ENCODE measurements at regions not wholly inside any gene's neighbourhood (a gene's known extent, or its start where the extent isn't known, plus 50 kb on each side); places are given as distances from the start of the nearest gene placed in this dataset.

- POLR2A ChIA-PET (ENCODE audit: unreplicated experiment), result no interaction called here
- intact Hi-C loops (cut with micrococcal nuclease), result no loop called here
- ATAC-seq, result peak; percentile 77
Measured at GRCh38 chr1:219266524-219266923, 92.8 kb downstream of the LYPLAL1 start.

GRCh38 chr1:219265026-219265515 is 91.4 kb downstream of the LYPLAL1 start:
- no peaks in the 10 kb centered on the region for H3K9me3 ChIP-seq (ENCODE audit: low read length)
- no TSS peak for BruUV-seq (replicated peaks)
- no peak overlapping the region for H3K4me2 ChIP-seq (ENCODE audit: low read length)
- ChIA-PET CTCF (no interaction called here), POLR2A (ENCODE audit: unreplicated experiment) (no interaction called here)
- H3K79me2 ChIP-seq (ENCODE audit: low read length), result no peaks in the 10 kb centered on the region
- no peak overlapping the region for H3K27ac ChIP-seq (ENCODE audit: low read length)
- no peaks in the 10 kb centered on the region for H3K9me2 ChIP-seq (replicated peaks; ENCODE audit: low read length)
- peaks cover 9% of the 10 kb centered on the region; the same call in 1 of the 2 replicates for H3K4me1 ChIP-seq (ENCODE audit: insufficient read depth, low read length)
- no peaks in the 10 kb centered on the region for H3K27me3 ChIP-seq (ENCODE audit: low read length)
- H2AFZ ChIP-seq (ENCODE audit: low read length), result no peak overlapping the region
- H4K20me1 ChIP-seq (ENCODE audit: low read length), result no peaks in the 10 kb centered on the region
- no peaks in the 10 kb centered on the region for H3K36me3 ChIP-seq (ENCODE audit: low read depth, low read length)
- DNase-seq, result no peak
- H3K4me3 ChIP-seq (ENCODE audit: low read length), result no peak overlapping the region
- no peak for ATAC-seq
- no peak overlapping the region for H3K9ac ChIP-seq (ENCODE audit: low read length)
- intact Hi-C loops (cut with micrococcal nuclease), result no loop called here
- H3F3A ChIP-seq (ENCODE audit: low read length, unreplicated experiment), result no peaks in the 10 kb centered on the region
- TF ChIP-seq EZH2phosphoT487 (IDR thresholded peaks at IDR 0.05; ENCODE audit: borderline replicate concordance, low read length), result no peak

More at GRCh38 chr1:219266524-219266923, 92.8 kb downstream of the LYPLAL1 start:
- Histone ChIP-seq H3K79me2 (ENCODE audit: low read length) (no peaks in the 10 kb centered on the region), H4K20me1 (ENCODE audit: low read length) (no peaks in the 10 kb centered on the region), H3K4me1 (ENCODE audit: insufficient read depth, low read length) (peaks cover 14% of the 10 kb centered on the region), H3K9me2 (replicated peaks; ENCODE audit: low read length) (no peaks in the 10 kb centered on the region), H3K4me2 (ENCODE audit: low read length) (no peak overlapping the region), H3K36me3 (ENCODE audit: low read depth, low read length) (no peaks in the 10 kb centered on the region), H3K9me3 (ENCODE audit: low read length) (no peaks in the 10 kb centered on the region), H3K4me3 (ENCODE audit: low read length) (no peak overlapping the region), H2AFZ (ENCODE audit: low read length) (no peak overlapping the region), H3K27ac (ENCODE audit: low read length) (no peak overlapping the region), H3F3A (ENCODE audit: low read length, unreplicated experiment) (no peaks in the 10 kb centered on the region), H3K27me3 (ENCODE audit: low read length) (no peaks in the 10 kb centered on the region), H3K9ac (ENCODE audit: low read length) (no peak overlapping the region)
- TF ChIP-seq EZH2phosphoT487 (IDR thresholded peaks at IDR 0.05; ENCODE audit: borderline replicate concordance, low read length), result no peak
- TF ChIP-seq CTCF (conservative IDR thresholded peaks at IDR 0.05; ENCODE audit: low read depth, low read length), result no peak
- no peak for TF ChIP-seq EZH2 (IDR thresholded peaks at IDR 0.05; ENCODE audit: low read length, unreplicated experiment)
- no TSS peak for BruUV-seq (replicated peaks)
- CTCF ChIA-PET, result interaction anchor here (1.1 kb wide), 1 partner anchor 301 kb away, joined by 3 read pairs; no protein-coding TSS in a partner anchor
- DNase-seq, result peak; percentile 70

GRCh38 chr1:219264561-219264960 is 90.9 kb downstream of the LYPLAL1 start:
- H3K4me1 ChIP-seq (ENCODE audit: insufficient read depth, low read length), result peaks cover 9% of the 10 kb centered on the region; the same call in 1 of the 2 replicates
- TF ChIP-seq EZH2phosphoT487 (IDR thresholded peaks at IDR 0.05; ENCODE audit: borderline replicate concordance, low read length) (no peak), EZH2 (IDR thresholded peaks at IDR 0.05; ENCODE audit: low read length, unreplicated experiment) (no peak), CTCF (conservative IDR thresholded peaks at IDR 0.05; ENCODE audit: low read depth, low read length) (no peak)
- BruUV-seq (replicated peaks), result no TSS peak
- no peaks in the 10 kb centered on the region for H3K9me2 ChIP-seq (replicated peaks; ENCODE audit: low read length)
- H3K27me3 ChIP-seq (ENCODE audit: low read length), result no peaks in the 10 kb centered on the region
- no peak overlapping the region for H2AFZ ChIP-seq (ENCODE audit: low read length)
- H3F3A ChIP-seq (ENCODE audit: low read length, unreplicated experiment), result no peaks in the 10 kb centered on the region
- CTCF ChIA-PET, result no interaction called here
- DNase-seq (no peak), ATAC-seq (no peak)
- no peak overlapping the region for H3K4me3 ChIP-seq (ENCODE audit: low read length)
- no peaks in the 10 kb centered on the region for H4K20me1 ChIP-seq (ENCODE audit: low read length)
- no peak overlapping the region for H3K27ac ChIP-seq (ENCODE audit: low read length)
- H3K36me3 ChIP-seq (ENCODE audit: low read depth, low read length), result no peaks in the 10 kb centered on the region
- H3K4me2 ChIP-seq (ENCODE audit: low read length), result no peak overlapping the region
- POLR2A ChIA-PET (ENCODE audit: unreplicated experiment), result no interaction called here
- intact Hi-C loops (cut with micrococcal nuclease), result no loop called here
- H3K9ac ChIP-seq (ENCODE audit: low read length), result no peak overlapping the region
- no peaks in the 10 kb centered on the region for H3K79me2 ChIP-seq (ENCODE audit: low read length)
- no peaks in the 10 kb centered on the region for H3K9me3 ChIP-seq (ENCODE audit: low read length)

Data from PC-3 (cell line).